ENCODE measurements at regions not wholly inside any gene's neighbourhood (a gene's known extent, or its start where the extent isn't known, plus 50 kb on each side); places are given as distances from the start of the nearest gene placed in this dataset.

- DNase-seq (ENCODE audit: low read depth), result no peak
Measured at GRCh38 chr18:64618390-64618789, 469.5 kb upstream of the LINC00305 start.

GRCh38 chr18:64615021-64615420 is 466.1 kb upstream of the LINC00305 start:
- DNase-seq (ENCODE audit: low read depth), result no peak

DNA sequence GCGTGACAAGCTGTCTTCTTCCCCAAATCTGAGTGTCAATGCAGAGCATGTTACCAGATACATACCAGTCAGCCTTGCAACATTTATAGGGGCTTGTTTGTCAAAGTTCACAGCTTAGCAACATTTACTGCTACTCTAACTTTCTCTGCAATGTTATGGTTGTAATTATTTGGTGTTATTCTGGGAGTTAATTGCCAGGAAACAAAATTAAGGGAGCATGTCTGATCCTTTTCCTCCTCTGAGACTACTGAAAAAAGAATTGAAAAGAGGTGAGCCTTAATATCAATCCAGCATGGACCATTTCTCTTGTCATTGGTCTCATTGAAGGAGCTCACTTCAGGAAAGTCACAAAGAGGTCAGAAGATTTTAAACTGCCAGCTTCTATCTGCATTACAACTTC is 465.6 kb upstream of the LINC00305 start:
- no peak for DNase-seq (ENCODE audit: low read depth)

- no peak for DNase-seq (ENCODE audit: low read depth)
Measured at GRCh38 chr18:64592246-64592645, 443.4 kb upstream of the LINC00305 start.

GRCh38 chr18:64589000-64589399 is 440.1 kb upstream of the LINC00305 start:
- DNase-seq (ENCODE audit: low read depth), result no peak

DNA sequence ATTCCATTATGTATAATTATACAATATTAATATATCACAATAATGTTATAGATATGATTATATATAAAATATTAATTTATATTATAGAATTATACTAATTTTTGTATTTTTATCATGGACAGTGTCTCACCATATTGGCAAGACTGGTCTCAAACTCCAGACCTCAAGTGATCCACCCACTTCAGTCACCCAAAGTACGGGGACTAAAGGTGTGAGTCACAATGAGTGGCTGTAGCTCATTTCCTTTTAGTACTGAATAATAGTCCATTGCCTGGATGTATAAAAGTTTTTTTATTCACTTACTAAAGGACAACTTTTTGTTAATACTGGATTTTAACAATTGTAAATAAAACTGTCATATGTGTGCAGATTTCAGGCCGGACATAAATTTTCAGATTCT is 417.6 kb upstream of the LINC00305 start:
- DNase-seq (ENCODE audit: low read depth), result no peak

GRCh38 chr18:64562651-64563050 is 413.8 kb upstream of the LINC00305 start:
- DNase-seq (ENCODE audit: low read depth), result no peak

GRCh38 chr18:64546451-64546850 is 397.6 kb upstream of the LINC00305 start:
- no peak for DNase-seq (ENCODE audit: low read depth)

DNA sequence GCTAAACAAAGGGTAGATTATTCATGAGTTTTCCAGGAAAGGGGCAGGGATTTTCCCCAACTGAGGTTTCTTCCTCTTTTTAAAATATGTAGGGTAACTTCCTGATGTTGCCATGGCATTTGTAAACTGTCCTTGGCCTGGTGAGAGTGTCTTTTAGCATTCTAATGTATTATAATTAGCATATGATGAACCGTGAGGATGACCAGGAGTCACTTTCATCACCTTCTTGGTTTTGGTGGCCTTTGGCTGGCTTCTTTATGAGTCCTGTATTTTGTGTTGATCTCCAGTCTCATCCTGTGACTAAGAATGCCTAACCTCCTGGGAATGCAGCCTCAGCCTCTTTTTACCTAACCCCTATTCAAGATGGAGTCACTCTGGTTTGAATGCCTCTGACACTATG is 391.0 kb upstream of the LINC00305 start:
- no peak for DNase-seq (ENCODE audit: low read depth)

GRCh38 chr18:64528646-64529045 is 379.8 kb upstream of the LINC00305 start:
- DNase-seq (ENCODE audit: low read depth), result no peak

GRCh38 chr18:64519201-64519600 is 370.3 kb upstream of the LINC00305 start:
- no peak for DNase-seq (ENCODE audit: low read depth)

DNA sequence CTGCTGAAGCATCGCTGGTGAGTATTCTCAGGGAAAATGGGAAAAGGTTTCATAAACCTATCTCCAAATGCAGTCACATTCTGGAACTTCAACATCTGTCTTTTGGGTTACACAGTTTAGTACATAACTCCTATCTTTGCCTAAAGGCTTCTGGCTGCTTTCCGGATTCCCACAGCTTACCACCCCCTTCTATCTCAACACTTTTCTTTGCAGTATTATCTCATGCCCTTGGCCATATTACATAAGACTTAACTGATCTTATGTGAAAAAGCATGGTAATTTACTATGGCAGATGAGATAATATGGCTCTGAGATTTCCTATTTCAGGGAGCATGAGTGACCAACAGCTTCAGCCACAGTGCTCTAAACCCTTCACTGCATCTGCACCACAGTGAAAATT is 369.3 kb upstream of the LINC00305 start:
- no peak for DNase-seq (ENCODE audit: low read depth)

- no peak for DNase-seq (ENCODE audit: low read depth)
Measured at GRCh38 chr18:64513401-64513800, 364.5 kb upstream of the LINC00305 start.

DNA sequence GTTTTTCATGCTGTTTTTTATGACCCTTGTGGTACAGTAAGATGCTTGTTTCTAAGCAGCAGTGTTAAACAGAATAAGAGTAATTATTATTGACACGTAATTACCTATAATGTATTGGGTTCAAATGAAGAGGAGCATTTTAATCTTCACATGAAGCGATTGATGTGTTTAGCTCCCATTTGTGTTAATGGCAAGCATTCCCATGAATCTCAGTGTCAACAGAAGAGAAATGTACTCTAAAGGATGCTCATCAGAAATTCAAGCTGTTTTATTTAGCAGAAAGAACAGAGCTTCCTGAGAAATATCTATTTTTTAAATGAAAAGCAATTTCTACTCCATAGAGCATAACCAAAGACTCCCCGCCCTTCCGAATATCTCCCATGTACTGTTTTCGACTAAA is 341.3 kb upstream of the LINC00305 start:
- DNase-seq (ENCODE audit: low read depth), result no peak

GRCh38 chr18:64488698-64489097 is 339.8 kb upstream of the LINC00305 start:
- no peak for DNase-seq (ENCODE audit: low read depth)

- no peak for DNase-seq (ENCODE audit: low read depth)
Measured at GRCh38 chr18:64474773-64475172, 325.9 kb upstream of the LINC00305 start.

DNA sequence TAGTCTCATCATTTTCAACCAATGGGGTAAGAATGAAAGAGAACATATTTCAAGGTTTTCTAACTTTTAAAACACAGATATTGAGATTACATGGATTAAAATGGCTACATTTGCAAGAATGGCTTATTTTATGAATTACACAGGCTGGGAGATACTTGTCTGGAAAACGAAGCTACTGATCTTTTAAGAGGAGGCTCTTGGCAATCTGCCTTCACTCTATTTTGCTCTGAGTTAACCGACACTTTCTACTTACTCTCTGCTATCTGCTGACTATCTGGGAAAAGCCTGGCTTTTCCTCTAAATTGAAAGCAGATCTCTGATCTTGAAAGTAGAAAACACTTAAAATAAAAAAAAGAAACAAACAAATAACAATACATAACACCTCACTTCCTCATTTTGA is 325.4 kb upstream of the LINC00305 start:
- DNase-seq (ENCODE audit: low read depth), result no peak

DNA sequence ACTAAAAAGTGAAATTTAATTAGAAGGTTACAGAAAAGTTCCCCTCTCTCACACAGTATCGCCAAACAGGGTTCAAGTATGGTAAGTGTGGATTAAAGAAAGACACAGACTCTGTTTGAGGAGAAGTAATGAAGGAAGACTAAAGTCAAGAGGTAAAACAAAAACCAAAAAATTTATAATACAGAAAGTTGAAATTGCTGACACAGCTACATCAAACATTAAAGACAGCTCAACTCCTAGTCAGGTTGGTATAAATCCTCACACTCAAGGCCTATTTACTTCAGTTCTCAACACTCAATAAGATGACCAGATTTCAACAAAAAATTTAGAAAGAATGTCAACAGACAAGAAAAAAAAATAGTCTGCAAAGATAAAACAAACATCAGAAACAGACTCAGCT is 300.5 kb upstream of the LINC00305 start:
- DNase-seq (ENCODE audit: low read depth), result no peak

- no peak for DNase-seq (ENCODE audit: low read depth)
Measured at GRCh38 chr18:64444819-64445218, 295.9 kb upstream of the LINC00305 start.

- DNase-seq (ENCODE audit: low read depth), result no peak
Measured at GRCh38 chr18:64438178-64438577, 289.3 kb upstream of the LINC00305 start.

GRCh38 chr18:64436111-64436510 is 287.2 kb upstream of the LINC00305 start:
- no peak for DNase-seq (ENCODE audit: low read depth)

- no peak for DNase-seq (ENCODE audit: low read depth)
Measured at GRCh38 chr18:64419156-64419555, 270.3 kb upstream of the LINC00305 start.

GRCh38 chr18:64416990-64417389 is 268.1 kb upstream of the LINC00305 start:
- DNase-seq (ENCODE audit: low read depth), result no peak

DNA sequence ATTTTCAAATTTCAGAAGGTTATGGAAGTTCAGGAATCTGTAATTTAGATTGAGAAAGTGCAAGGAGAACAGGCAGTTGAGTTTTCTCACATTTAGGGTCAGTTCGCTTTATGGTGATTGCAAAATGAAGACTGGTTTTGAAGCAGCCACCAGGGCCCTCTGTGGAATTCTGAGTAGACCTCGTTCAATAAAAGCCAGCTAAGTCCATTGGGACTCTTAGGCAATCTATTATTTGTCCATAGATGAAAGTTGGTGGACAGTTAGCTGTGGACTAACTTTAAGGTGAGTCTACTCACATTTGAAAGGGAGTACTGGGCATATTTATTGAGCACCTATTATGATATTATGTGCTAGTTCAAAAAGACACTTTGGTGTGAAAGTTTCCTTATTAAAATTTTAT is 266.3 kb upstream of the LINC00305 start:
- DNase-seq (ENCODE audit: low read depth), result no peak

DNA sequence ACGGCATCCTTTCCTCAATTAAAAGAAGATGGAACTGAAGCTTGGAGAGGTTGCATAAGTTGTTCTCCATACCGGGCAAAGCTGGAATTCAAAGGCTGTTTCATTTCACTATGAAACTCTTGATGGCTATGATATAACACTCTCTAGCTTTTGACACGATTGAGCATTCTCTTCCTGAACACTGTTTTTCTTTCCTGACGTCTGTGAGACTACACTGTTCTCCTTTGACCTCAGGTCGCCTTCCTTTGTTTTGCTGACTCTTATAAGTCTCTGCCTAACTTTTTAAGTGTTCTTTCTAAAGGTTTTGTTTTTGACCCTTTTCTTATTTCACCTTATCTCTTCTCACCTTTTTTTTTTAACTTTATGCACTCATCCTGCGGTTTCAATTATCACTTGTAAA is 261.8 kb upstream of the LINC00305 start:
- no peak for DNase-seq (ENCODE audit: low read depth)

All from RPMI7951 (cell line).